ENCODE measurements at regions not wholly inside any gene's neighbourhood (a gene's known extent, or its start where the extent isn't known, plus 50 kb on each side); places are given as distances from the start of the nearest gene placed in this dataset.

GRCh38 chr6:106035655-106036054 is 50.5 kb upstream of the PRDM1 start:
- Mint-ChIP-seq H3K27me3 (ENCODE audit: low read depth) (no peaks in the 10 kb centered on the region), H3K4me1 (ENCODE audit: low read depth) (peaks cover 23% of the 10 kb centered on the region), H3K4me3 (ENCODE audit: low read depth) (no peak overlapping the region), H3K9me3 (peaks cover 45% of the 10 kb centered on the region), H3K36me3 (ENCODE audit: low read depth) (peaks cover 24% of the 10 kb centered on the region), H3K27ac (no peak overlapping the region)
- intact Hi-C loops (cut with micrococcal nuclease) = no loop called here
- DNase-seq (ENCODE audit: low spot score) = no peak

- Mint-ChIP-seq H3K4me1 (ENCODE audit: low read depth) (peaks cover 23% of the 10 kb centered on the region), H3K27ac (no peak overlapping the region), H3K9me3 (peaks cover 41% of the 10 kb centered on the region), H3K36me3 (ENCODE audit: low read depth) (peaks cover 24% of the 10 kb centered on the region), H3K4me3 (ENCODE audit: low read depth) (no peak overlapping the region), H3K27me3 (ENCODE audit: low read depth) (no peaks in the 10 kb centered on the region)
- DNase-seq (ENCODE audit: low spot score) = no peak
- intact Hi-C loops (cut with micrococcal nuclease) = loop anchor here (5.0 kb wide), 1 partner anchor 63 kb away; no protein-coding TSS in a partner anchor
Measured at GRCh38 chr6:106033806-106034205, 52.3 kb upstream of the PRDM1 start.

GRCh38 chr6:106027758-106028157 is 58.4 kb upstream of the PRDM1 start:
- H3K4me3 Mint-ChIP-seq (ENCODE audit: low read depth) = no peak overlapping the region
- H3K9me3 Mint-ChIP-seq = no peaks in the 10 kb centered on the region
- H3K27ac Mint-ChIP-seq = no peak overlapping the region
- peaks cover 25% of the 10 kb centered on the region for H3K4me1 Mint-ChIP-seq (ENCODE audit: low read depth)
- peaks cover 12% of the 10 kb centered on the region for H3K27me3 Mint-ChIP-seq (ENCODE audit: low read depth)
- peaks cover 3% of the 10 kb centered on the region for H3K36me3 Mint-ChIP-seq (ENCODE audit: low read depth)
- intact Hi-C loops (cut with micrococcal nuclease) = no loop called here
- no peak for DNase-seq (ENCODE audit: low spot score)

GRCh38 chr6:106026748-106027715 is 59.1 kb upstream of the PRDM1 start:
- intact Hi-C loops (cut with micrococcal nuclease) = loop anchor here (1.0 kb wide), 1 partner anchor 56 kb away; no protein-coding TSS in a partner anchor
- Mint-ChIP-seq H3K36me3 (ENCODE audit: low read depth) (peaks cover 3% of the 10 kb centered on the region), H3K27ac (no peak overlapping the region), H3K4me1 (ENCODE audit: low read depth) (peaks cover 25% of the 10 kb centered on the region), H3K27me3 (ENCODE audit: low read depth) (peaks cover 12% of the 10 kb centered on the region), H3K9me3 (no peaks in the 10 kb centered on the region), H3K4me3 (ENCODE audit: low read depth) (peak overlapping the region; percentile 26)
- DNase-seq (ENCODE audit: low spot score) = no peak

GRCh38 chr6:106025655-106026054 is 60.5 kb upstream of the PRDM1 start:
- intact Hi-C loops (cut with micrococcal nuclease) = loop anchor here (1.0 kb wide), 1 partner anchor 58 kb away; no protein-coding TSS in a partner anchor
- Mint-ChIP-seq H3K36me3 (ENCODE audit: low read depth) (peaks cover 3% of the 10 kb centered on the region), H3K9me3 (no peaks in the 10 kb centered on the region), H3K4me1 (ENCODE audit: low read depth) (peaks cover 25% of the 10 kb centered on the region), H3K27ac (no peak overlapping the region), H3K27me3 (ENCODE audit: low read depth) (peaks cover 12% of the 10 kb centered on the region), H3K4me3 (ENCODE audit: low read depth) (no peak overlapping the region)
- no peak for DNase-seq (ENCODE audit: low spot score)

GRCh38 chr6:106022801-106023200 is 63.3 kb upstream of the PRDM1 start:
- Mint-ChIP-seq H3K4me3 (ENCODE audit: low read depth) (no peak overlapping the region), H3K36me3 (ENCODE audit: low read depth) (peaks cover 3% of the 10 kb centered on the region), H3K27me3 (ENCODE audit: low read depth) (peaks cover 14% of the 10 kb centered on the region), H3K9me3 (no peaks in the 10 kb centered on the region), H3K4me1 (ENCODE audit: low read depth) (peaks cover 18% of the 10 kb centered on the region), H3K27ac (no peak overlapping the region)
- DNase-seq (ENCODE audit: low spot score) = no peak
- intact Hi-C loops (cut with micrococcal nuclease) = no loop called here

GRCh38 chr6:106017454-106017853 is 68.7 kb upstream of the PRDM1 start:
- intact Hi-C loops (cut with micrococcal nuclease) = no loop called here
- Mint-ChIP-seq H3K9me3 (no peaks in the 10 kb centered on the region), H3K36me3 (ENCODE audit: low read depth) (no peaks in the 10 kb centered on the region), H3K27me3 (ENCODE audit: low read depth) (peaks cover 23% of the 10 kb centered on the region), H3K27ac (no peak overlapping the region), H3K4me1 (ENCODE audit: low read depth) (no peaks in the 10 kb centered on the region), H3K4me3 (ENCODE audit: low read depth) (no peak overlapping the region)
- DNase-seq (ENCODE audit: low spot score) = no peak

GRCh38 chr6:106014955-106015354 is 71.2 kb upstream of the PRDM1 start:
- Mint-ChIP-seq H3K27ac (no peak overlapping the region), H3K9me3 (no peaks in the 10 kb centered on the region), H3K4me3 (ENCODE audit: low read depth) (no peak overlapping the region), H3K36me3 (ENCODE audit: low read depth) (no peaks in the 10 kb centered on the region), H3K4me1 (ENCODE audit: low read depth) (no peaks in the 10 kb centered on the region), H3K27me3 (ENCODE audit: low read depth) (peaks cover 23% of the 10 kb centered on the region)
- no peak for DNase-seq (ENCODE audit: low spot score)
- intact Hi-C loops (cut with micrococcal nuclease) = no loop called here

- Mint-ChIP-seq H3K27ac (no peak overlapping the region), H3K9me3 (no peaks in the 10 kb centered on the region), H3K4me1 (ENCODE audit: low read depth) (no peaks in the 10 kb centered on the region), H3K4me3 (ENCODE audit: low read depth) (no peak overlapping the region), H3K36me3 (ENCODE audit: low read depth) (peaks cover 3% of the 10 kb centered on the region), H3K27me3 (ENCODE audit: low read depth) (peaks cover 26% of the 10 kb centered on the region)
- DNase-seq (ENCODE audit: low spot score) = no peak
- intact Hi-C loops (cut with micrococcal nuclease) = no loop called here
Measured at GRCh38 chr6:106011476-106011875, 74.7 kb upstream of the PRDM1 start.

GRCh38 chr6:106005954-106006353 is 80.2 kb upstream of the PRDM1 start:
- intact Hi-C loops (cut with micrococcal nuclease) = loop anchor here (10.0 kb wide), 1 partner anchor 49 kb away; no protein-coding TSS in a partner anchor
- DNase-seq (ENCODE audit: low spot score) = no peak
- no peak overlapping the region for H3K4me3 Mint-ChIP-seq (ENCODE audit: low read depth)
- H3K4me1 Mint-ChIP-seq (ENCODE audit: low read depth) = peaks cover 20% of the 10 kb centered on the region
- no peaks in the 10 kb centered on the region for H3K9me3 Mint-ChIP-seq
- H3K36me3 Mint-ChIP-seq (ENCODE audit: low read depth) = peaks cover 3% of the 10 kb centered on the region
- no peak overlapping the region for H3K27ac Mint-ChIP-seq
- peaks cover 45% of the 10 kb centered on the region for H3K27me3 Mint-ChIP-seq (ENCODE audit: low read depth)

- Mint-ChIP-seq H3K27me3 (ENCODE audit: low read depth) (peaks cover 46% of the 10 kb centered on the region), H3K36me3 (ENCODE audit: low read depth) (peaks cover 3% of the 10 kb centered on the region), H3K4me3 (ENCODE audit: low read depth) (no peak overlapping the region), H3K9me3 (no peaks in the 10 kb centered on the region), H3K27ac (no peak overlapping the region), H3K4me1 (ENCODE audit: low read depth) (peaks cover 21% of the 10 kb centered on the region)
- DNase-seq (ENCODE audit: low spot score) = no peak
- intact Hi-C loops (cut with micrococcal nuclease) = loop anchor here (10.0 kb wide), 1 partner anchor 50 kb away; no protein-coding TSS in a partner anchor
Measured at GRCh38 chr6:106005013-106005412, 81.1 kb upstream of the PRDM1 start.

GRCh38 chr6:106003268-106003987 is 82.7 kb upstream of the PRDM1 start:
- Mint-ChIP-seq H3K4me3 (ENCODE audit: low read depth) (no peak overlapping the region), H3K27ac (no peak overlapping the region), H3K27me3 (ENCODE audit: low read depth) (peaks cover 48% of the 10 kb centered on the region), H3K36me3 (ENCODE audit: low read depth) (peaks cover 3% of the 10 kb centered on the region), H3K4me1 (ENCODE audit: low read depth) (peaks cover 21% of the 10 kb centered on the region), H3K9me3 (no peaks in the 10 kb centered on the region)
- intact Hi-C loops (cut with micrococcal nuclease) = loop anchor here (10.0 kb wide), 1 partner anchor 51 kb away; no protein-coding TSS in a partner anchor
- no peak for DNase-seq (ENCODE audit: low spot score)

Measured in activated T-helper 2 cell treated with anti-CD3 and anti-CD28 coated beads, Interferon-gamma antibody, Interleukin-2, Interleukin-4, amounts not matched to agents 10 μg/mL and 5 μg/mL and 100 μg/mL, durations not matched to agents 14 hours and 24 hours and 36 hours (primary cell).